ENCODE measurements at regions not wholly inside any gene's neighbourhood (a gene's known extent, or its start where the extent isn't known, plus 50 kb on each side); places are given as distances from the start of the nearest gene placed in this dataset.

- H3K4me2 ChIP-seq (ENCODE audit: low read depth, low read length, poor library complexity, severe bottlenecking) = no peak overlapping the region
- no peak overlapping the region for H3K9ac ChIP-seq (ENCODE audit: low read depth, low read length, poor library complexity, severe bottlenecking)
- H3K4me1 ChIP-seq (ENCODE audit: insufficient read depth, low read length, poor library complexity, severe bottlenecking) = no peaks in the 10 kb centered on the region
- no peaks in the 10 kb centered on the region for H3K9me2 ChIP-seq (replicated peaks; ENCODE audit: low read depth, low read length)
- no peaks in the 10 kb centered on the region for H3K79me2 ChIP-seq (ENCODE audit: insufficient read depth, low read length)
- no peak overlapping the region for H2AFZ ChIP-seq (ENCODE audit: low read length)
- H3K4me3 ChIP-seq (ENCODE audit: low read length, poor library complexity, severe bottlenecking) = no peak overlapping the region
- H3K9me3 ChIP-seq (ENCODE audit: insufficient read depth, low read depth, low read length) = no peaks in the 10 kb centered on the region
- no peaks in the 10 kb centered on the region for H3F3A ChIP-seq (ENCODE audit: low read depth)
- no peaks in the 10 kb centered on the region for H3K36me3 ChIP-seq (ENCODE audit: insufficient read depth, low read length)
- H3K27me3 ChIP-seq (ENCODE audit: insufficient read depth, low read length, poor library complexity, severe bottlenecking) = peaks cover 11% of the 10 kb centered on the region
- no peak for TF ChIP-seq CTCF (conservative IDR thresholded peaks at IDR 0.05; ENCODE audit: low read length)
- TF ChIP-seq EZH2phosphoT487 (IDR thresholded peaks at IDR 0.05; ENCODE audit: borderline replicate concordance) = no peak
- no peaks in the 10 kb centered on the region for H4K20me1 ChIP-seq (ENCODE audit: insufficient read depth, low read length, poor library complexity, severe bottlenecking)
These were observed 145.9 kb downstream of the CARTPT start for GRCh38 chr5:71864730-71865601.

- Histone ChIP-seq H3K4me2 (ENCODE audit: low read depth, low read length, poor library complexity, severe bottlenecking) (no peak overlapping the region), H3K4me1 (ENCODE audit: insufficient read depth, low read length, poor library complexity, severe bottlenecking) (no peaks in the 10 kb centered on the region), H3K4me3 (ENCODE audit: low read length, poor library complexity, severe bottlenecking) (no peak overlapping the region), H3K9me2 (replicated peaks; ENCODE audit: low read depth, low read length) (no peaks in the 10 kb centered on the region), H2AFZ (ENCODE audit: low read length) (no peak overlapping the region), H3K36me3 (ENCODE audit: insufficient read depth, low read length) (no peaks in the 10 kb centered on the region), H3K27me3 (ENCODE audit: insufficient read depth, low read length, poor library complexity, severe bottlenecking) (peaks cover 11% of the 10 kb centered on the region), H3K9me3 (ENCODE audit: insufficient read depth, low read depth, low read length) (no peaks in the 10 kb centered on the region), H3F3A (ENCODE audit: low read depth) (no peaks in the 10 kb centered on the region), H3K79me2 (ENCODE audit: insufficient read depth, low read length) (no peaks in the 10 kb centered on the region), H3K9ac (ENCODE audit: low read depth, low read length, poor library complexity, severe bottlenecking) (no peak overlapping the region), H4K20me1 (ENCODE audit: insufficient read depth, low read length, poor library complexity, severe bottlenecking) (no peaks in the 10 kb centered on the region)
- no peak for TF ChIP-seq CTCF (conservative IDR thresholded peaks at IDR 0.05; ENCODE audit: low read length)
- TF ChIP-seq EZH2phosphoT487 (IDR thresholded peaks at IDR 0.05; ENCODE audit: borderline replicate concordance) = no peak
These were observed 146.7 kb downstream of the CARTPT start for GRCh38 chr5:71865665-71866320.

GRCh38 chr5:71872311-71872864 lies 153.3 kb downstream of the CARTPT start:
- H3K4me1 ChIP-seq (ENCODE audit: insufficient read depth, low read length, poor library complexity, severe bottlenecking) = no peaks in the 10 kb centered on the region
- no peaks in the 10 kb centered on the region for H3K27me3 ChIP-seq (ENCODE audit: insufficient read depth, low read length, poor library complexity, severe bottlenecking)
- no peaks in the 10 kb centered on the region for H3K9me3 ChIP-seq (ENCODE audit: insufficient read depth, low read depth, low read length)
- no peak overlapping the region for H3K4me3 ChIP-seq (ENCODE audit: low read length, poor library complexity, severe bottlenecking)
- no peak overlapping the region for H2AFZ ChIP-seq (ENCODE audit: low read length)
- TF ChIP-seq EZH2phosphoT487 (IDR thresholded peaks at IDR 0.05; ENCODE audit: borderline replicate concordance) (no peak), CTCF (conservative IDR thresholded peaks at IDR 0.05; ENCODE audit: low read length) (no peak)
- H3K4me2 ChIP-seq (ENCODE audit: low read depth, low read length, poor library complexity, severe bottlenecking) = no peak overlapping the region
- H3K9me2 ChIP-seq (replicated peaks; ENCODE audit: low read depth, low read length) = no peaks in the 10 kb centered on the region; the same call in 1 of the 2 replicates
- no peaks in the 10 kb centered on the region for H4K20me1 ChIP-seq (ENCODE audit: insufficient read depth, low read length, poor library complexity, severe bottlenecking)
- no peaks in the 10 kb centered on the region for H3K36me3 ChIP-seq (ENCODE audit: insufficient read depth, low read length)
- no peak overlapping the region for H3K9ac ChIP-seq (ENCODE audit: low read depth, low read length, poor library complexity, severe bottlenecking)
- no peaks in the 10 kb centered on the region for H3K79me2 ChIP-seq (ENCODE audit: insufficient read depth, low read length)
- no peaks in the 10 kb centered on the region for H3F3A ChIP-seq (ENCODE audit: low read depth)

All from Loucy (cell line).